B cell (primary cell): ENCODE measurements at regions not wholly inside any gene's neighbourhood (a gene's known extent, or its start where the extent isn't known, plus 50 kb on each side); places are given as distances from the start of the nearest gene placed in this dataset.

Experiments
- ATAC-seq: fragments of 200-7000 bp; cut with Tn5 transposase; one replicate; pipeline ENCODE4 v1.10.0; 2021; ENCODE audit warnings: low read depth, mild to moderate bottlenecking, moderate number of reproducible peaks, moderate library complexity
- CTCF ChIA-PET: fragments of 350-600 bp; sonication (Branson Sonifier 250); formaldehyde crosslinking; loops from one replicate; lab custom pipeline; 2021; ENCODE audit warnings: antibody characterized with exemption, inconsistent platforms; lab: Charles Lee
- POLR2A ChIA-PET: fragments of 350-600 bp; sonication (Branson Sonifier 250); formaldehyde crosslinking; loops from one replicate; lab custom pipeline; 2021; ENCODE audit warnings: antibody characterized with exemption; lab: Charles Lee
- DNase-seq: peaks from one replicate; pipeline ENCODE4 v3.0.0; 2013
- H2AFZ ChIP-seq: 2 replicates; pipeline ENCODE4 v1.6.1; 2012; ENCODE audit warnings: mild to moderate bottlenecking, low read depth, low read length; ENCODE audit not compliant: insufficient read depth, poor library complexity, severe bottlenecking
- H3K27ac ChIP-seq, 2 donors: 1 replicate in 1 of 2; 2 replicates in 1 of 2; pipeline ENCODE4 v1.5.1; 2012 to 2013; ENCODE audit warnings: low read length in 2 of 2, mild to moderate bottlenecking in 2 of 2, moderate library complexity in 1 of 2
- H3K27me3 ChIP-seq, 4 experiments: fragments of 200-600 bp in 1 of 4; sonication (generic) in 1 of 4; replicated peaks in 1 of 4; 1 replicate in 2 of 4; 2 replicates in 2 of 4; pipeline versions ENCODE4 v1.6.1 to v1.7.0; 2013 to 2016; ENCODE audit warnings: low read length in 3 of 4, mild to moderate bottlenecking in 2 of 4, mixed read lengths in 1 of 4, moderate library complexity in 1 of 4; ENCODE audit not compliant: insufficient read depth in 4 of 4, control insufficient read depth in 3 of 4; ENCODE audit errors: control extremely low read depth in 1 of 4
- H3K36me3 ChIP-seq, 2 experiments: replicated peaks in 1 of 2; 1 replicate in 1 of 2; 2 replicates in 1 of 2; pipeline versions ENCODE4 v1.6.1 to v1.7.1; 2013; ENCODE audit warnings: low read length in 1 of 2; ENCODE audit not compliant: insufficient read depth in 2 of 2, control insufficient read depth in 1 of 2; ENCODE audit errors: control extremely low read depth in 1 of 2, extremely low read depth in 1 of 2
- H3K4me1 ChIP-seq, 2 donors: fragments of 200-600 bp in 1 of 2; sonication (generic) in 1 of 2; 1 replicate in 1 of 2; 2 replicates in 1 of 2; pipeline versions ENCODE4 v1.5.1 to v1.6.1; 2013 to 2017; ENCODE audit warnings: low read length in 2 of 2; ENCODE audit not compliant: control insufficient read depth in 2 of 2, insufficient read depth in 2 of 2
- H3K4me2 ChIP-seq: replicated peaks from 2 replicates; pipeline ENCODE3; 2012; ENCODE audit warnings: mild to moderate bottlenecking, low read depth, low read length; ENCODE audit not compliant: poor library complexity, severe bottlenecking
- H3K4me3 ChIP-seq, 5 experiments: fragments of 200-600 bp in 1 of 5; sonication (generic) in 1 of 5; 1 replicate in 3 of 5; 2 replicates in 2 of 5; pipeline versions ENCODE4 v1.5.1 to v1.7.0; 2011 to 2016; ENCODE audit warnings: low read length in 4 of 5, mild to moderate bottlenecking in 4 of 5, low read depth in 2 of 5, control low read depth in 1 of 5, moderate library complexity in 1 of 5; ENCODE audit not compliant: insufficient read depth in 1 of 5; ENCODE audit errors: control extremely low read depth in 1 of 5, extremely low read depth in 1 of 5
- H3K79me2 ChIP-seq: fragments of 200-600 bp; sonication (generic); one replicate; pipeline ENCODE4 v1.6.0; 2016; ENCODE audit warnings: low read length; ENCODE audit not compliant: control insufficient read depth, insufficient read depth
- H3K9ac ChIP-seq: fragments of 200-600 bp; sonication (generic); 2 replicates; pipeline ENCODE4 v1.6.1; 2017; ENCODE audit warnings: mild to moderate bottlenecking, low read length, moderate library complexity
- H3K9me3 ChIP-seq, 3 donors: one replicate each; pipeline versions ENCODE4 v1.6.1 to v1.7.1; 2013; ENCODE audit warnings: low read length in 2 of 3; ENCODE audit not compliant: control insufficient read depth in 2 of 3, insufficient read depth in 1 of 3; ENCODE audit errors: control extremely low read depth in 1 of 3
- H4K20me1 ChIP-seq: 2 replicates; pipeline ENCODE4 v1.6.0; 2012; ENCODE audit warnings: mild to moderate bottlenecking, low read length; ENCODE audit not compliant: insufficient read depth, control insufficient read depth, poor library complexity, severe bottlenecking
- H3K27ac Mint-ChIP-seq: one replicate; pipeline ENCODE4 v1.8.0; 2021; ENCODE audit warnings: mixed read lengths
- H3K27me3 Mint-ChIP-seq: one replicate; pipeline ENCODE4 v1.8.0; 2021; ENCODE audit warnings: mixed read lengths
- H3K4me1 Mint-ChIP-seq: one replicate; pipeline ENCODE4 v1.8.0; 2021; ENCODE audit warnings: mixed read lengths
- H3K4me3 Mint-ChIP-seq: one replicate; pipeline ENCODE4 v1.8.0; 2021; ENCODE audit warnings: mixed read lengths
- H3K9me3 Mint-ChIP-seq: one replicate; pipeline ENCODE4 v1.8.0; 2022; ENCODE audit warnings: mixed read lengths; ENCODE audit not compliant: insufficient read depth
- CTCF ChIP-seq: fragments of 200-600 bp; IDR thresholded peaks from one replicate; pipeline ENCODE4 v1.8.0; 2022; ENCODE audit warnings: antibody characterized with exemption, mild to moderate bottlenecking
- EZH2 ChIP-seq: IDR thresholded peaks from 2 replicates; pipeline ENCODE4 v1.6.1; 2012; ENCODE audit warnings: borderline replicate concordance, low read depth, mild to moderate bottlenecking, moderate library complexity, low read length; ENCODE audit not compliant: insufficient read depth, poor library complexity, severe bottlenecking
- WGBS: methylation state at CpG from one replicate; pipeline ENCODE4 v1.1.5; 2013; ENCODE audit warnings: missing lambda C conversion rate; ENCODE audit not compliant: insufficient coverage; 5-methylcytosine and 5-hydroxymethylcytosine counted together
- intact Hi-C: fragments of 100-400 bp; cut with micrococcal nuclease; formaldehyde crosslinking; loops from one replicate; pipeline ENCODE4 v1.10.0; 2022

- no peak for ATAC-seq
- Histone ChIP-seq H3K27ac (no peak overlapping the region), H3K4me1 (no peaks in the 10 kb centered on the region), H3K36me3 (no peaks in the 10 kb centered on the region), H2AFZ (no peak overlapping the region), H3K9ac (no peak overlapping the region), H4K20me1 (no peaks in the 10 kb centered on the region), H3K27me3 (no peaks in the 10 kb centered on the region), H3K9me3 (peaks cover 0 to 8% (median 0%) of the 10 kb centered on the region in 3 donors), H3K4me3 (no peak overlapping the region), H3K4me2 (no peak overlapping the region), H3K79me2 (no peaks in the 10 kb centered on the region)
- ChIA-PET CTCF (no interaction called here), POLR2A (no interaction called here)
- TF ChIP-seq EZH2, result no peak
- no peak for TF ChIP-seq CTCF
- DNase-seq, result no peak
- H3K4me3 Mint-ChIP-seq, result no peak overlapping the region
- peaks cover 6% of the 10 kb centered on the region for H3K27me3 Mint-ChIP-seq
- intact Hi-C loops, result no loop called here
- no peak overlapping the region for H3K27ac Mint-ChIP-seq
- WGBS, result 82% methylated on average over 4 of the region's 4 CpGs
- H3K4me1 Mint-ChIP-seq, result no peaks in the 10 kb centered on the region
- peaks cover 2% of the 10 kb centered on the region for H3K9me3 Mint-ChIP-seq
These were observed 190.2 kb downstream of the ACTR3B start for GRCh38 chr7:152949790-152950189.

GRCh38 chr7:152956006-152956405 is 196.5 kb downstream of the ACTR3B start:
- Histone ChIP-seq H3K4me1 (no peaks in the 10 kb centered on the region), H3K79me2 (no peaks in the 10 kb centered on the region), H3K27me3 (no peaks in the 10 kb centered on the region), H3K4me3 (no peak overlapping the region), H3K4me2 (no peak overlapping the region), H2AFZ (no peak overlapping the region), H3K9me3 (peaks cover 0 to 3% (median 0%) of the 10 kb centered on the region in 3 donors), H3K27ac (no peak overlapping the region), H3K36me3 (no peaks in the 10 kb centered on the region), H4K20me1 (no peaks in the 10 kb centered on the region), H3K9ac (no peak overlapping the region)
- WGBS, result 83% methylated on average over 4 of the region's 4 CpGs
- intact Hi-C loops, result no loop called here
- CTCF ChIA-PET, result no interaction called here
- no peak overlapping the region for H3K27ac Mint-ChIP-seq
- no peak overlapping the region for H3K4me3 Mint-ChIP-seq
- H3K27me3 Mint-ChIP-seq, result no peaks in the 10 kb centered on the region
- DNase-seq, result no peak
- no peak for TF ChIP-seq CTCF
- no peak for TF ChIP-seq EZH2
- ATAC-seq, result no peak
- no peaks in the 10 kb centered on the region for H3K9me3 Mint-ChIP-seq
- POLR2A ChIA-PET, result no interaction called here
- H3K4me1 Mint-ChIP-seq, result no peaks in the 10 kb centered on the region
